Spleen (tissue), 11 donors: ENCODE measurements at regions not wholly inside any gene's neighbourhood (a gene's known extent, or its start where the extent isn't known, plus 50 kb on each side); places are given as distances from the start of the nearest gene placed in this dataset.

ENCODE experiments used
- DNase-seq: peaks from one replicate; pipeline ENCODE4 v3.0.0-alpha.2; 2020
- H3K27ac ChIP-seq, 8 donors: fragments of 200-600 bp; sonication (generic) in 7 of 8; 1 replicate in 4 of 8; 2 replicates in 4 of 8; pipeline versions ENCODE4 v1.5.0 to v1.8.0; 2016 to 2021; ENCODE audit warnings: inconsistent platforms in 4 of 8, mild to moderate bottlenecking in 4 of 8, moderate library complexity in 1 of 8
- H3K27me3 ChIP-seq, 7 donors: fragments of 200-600 bp; sonication (generic) in 6 of 7; replicated peaks in 1 of 7; 1 replicate in 4 of 7; 2 replicates in 3 of 7; pipeline versions ENCODE4 v1.5.0 to v1.8.0; 2016 to 2021; ENCODE audit warnings: inconsistent platforms in 3 of 7, mild to moderate bottlenecking in 1 of 7
- H3K36me3 ChIP-seq, 6 donors: fragments of 200-600 bp; sonication (generic) in 5 of 6; 1 replicate in 4 of 6; 2 replicates in 2 of 6; pipeline versions ENCODE4 v1.5.0 to v1.8.0; 2016 to 2021; ENCODE audit warnings: inconsistent platforms in 2 of 6
- H3K4me1 ChIP-seq, 6 donors: fragments of 200-600 bp; sonication (generic) in 5 of 6; 1 replicate in 3 of 6; 2 replicates in 3 of 6; pipeline versions ENCODE4 v1.5.0 to v1.8.0; 2016 to 2021; ENCODE audit warnings: inconsistent platforms in 3 of 6
- H3K4me3 ChIP-seq, 8 donors: fragments of 200-600 bp; sonication (generic) in 7 of 8; 1 replicate in 4 of 8; 2 replicates in 4 of 8; pipeline versions ENCODE4 v1.5.0 to v1.8.0; 2016 to 2021; ENCODE audit warnings: inconsistent platforms in 4 of 8, mild to moderate bottlenecking in 4 of 8, moderate library complexity in 2 of 8
- H3K9me3 ChIP-seq, 8 donors: fragments of 200-600 bp; sonication (generic) in 7 of 8; 1 replicate in 4 of 8; 2 replicates in 4 of 8; pipeline versions ENCODE4 v1.5.0 to v1.8.0; 2016 to 2021; ENCODE audit warnings: inconsistent platforms in 4 of 8
- CTCF ChIP-seq, 11 experiments: fragments of 200-600 bp in 7 of 11; fragments of 450-650 bp in 4 of 11; sonication (generic) in 4 of 11; IDR thresholded peaks in 8 of 11; conservative IDR thresholded peaks in 3 of 11; 1 replicate in 7 of 11; 2 replicates in 4 of 11; pipeline versions ENCODE4 v1.4.0 to v1.8.0; 2016 to 2021; ENCODE audit warnings: antibody characterized with exemption in 11 of 11, inconsistent platforms in 4 of 11, mild to moderate bottlenecking in 1 of 11
- POLR2A ChIP-seq, 3 donors: fragments of 450-650 bp; IDR thresholded peaks; one replicate each; pipeline ENCODE4 v1.5.1; 2017; ENCODE audit warnings: antibody characterized with exemption in 3 of 3, mild to moderate bottlenecking in 1 of 3
- POLR2AphosphoS5 ChIP-seq, 3 donors: sonication (generic); formaldehyde crosslinking; IDR thresholded peaks; one replicate each; pipeline ENCODE4 v1.5.1; 2017; ENCODE audit warnings: antibody characterized with exemption in 3 of 3
- WGBS, 5 donors: extraction: QIAGEN DNeasy Blood & Tissue Kit in 3 of 5; methylation state at CpG; one replicate each; pipeline versions ENCODE4 v1.1.5 to v1.1.7; 2013 to 2018; 5-methylcytosine and 5-hydroxymethylcytosine counted together
- intact Hi-C: fragments of 100-400 bp; cut with DNase I; formaldehyde crosslinking; loops from one replicate; pipeline ENCODE4 v1.15.0; 2023; ENCODE audit warnings: low total_unique reads
- donor health status: healthy with polysubstance abuse.
- donor health status: DM: no; HTN: no; CAD: no; lungs with moderate emphysema.
- donor health status: DM: no; HTN: no; CAD: no.
- donor health status: Bipolar disorder and iron deficiency.
- donor health status: healthy.
- donor health status: DM: no; HTN: no; CAD: no.
- donor health status: DM: yes; HTN: yes; CAD: no.

- H3K4me1 ChIP-seq = no peaks in the 10 kb centered on the region
- peaks cover 0 to 31% (median 9%) of the 10 kb centered on the region in 8 donors for H3K9me3 ChIP-seq
- intact Hi-C loops = no loop called here
- TF ChIP-seq POLR2A (IDR thresholded peaks at IDR 0.05) (no peak), CTCF (IDR thresholded peaks at IDR 0.05 in 8 of 11, conservative IDR thresholded peaks at IDR 0.05 in 3 of 11) (no peak), POLR2AphosphoS5 (IDR thresholded peaks at IDR 0.05) (no peak)
- H3K27ac ChIP-seq = no peak overlapping the region
- WGBS, 5 donors = 70 to 78% (median 71%) methylated on average over 2 of the region's 2 CpGs
- H3K36me3 ChIP-seq = no peaks in the 10 kb centered on the region
- H3K4me3 ChIP-seq = no peak overlapping the region
- DNase-seq = no peak
- H3K27me3 ChIP-seq = no peaks in the 10 kb centered on the region
These were observed 377.0 kb upstream of the LRRC4C start for GRCh38 chr11:41836431-41836830.

GRCh38 chr11:41842673-41843072 is 383.2 kb upstream of the LRRC4C start:
- Histone ChIP-seq H3K4me1 (no peaks in the 10 kb centered on the region), H3K4me3 (no peak overlapping the region), H3K27ac (no peak overlapping the region), H3K27me3 (no peaks in the 10 kb centered on the region), H3K9me3 (peaks cover 0 to 57% (median 28%) of the 10 kb centered on the region in 8 donors), H3K36me3 (no peaks in the 10 kb centered on the region)
- no peak for DNase-seq
- intact Hi-C loops = no loop called here
- WGBS, 5 donors = 67 to 89% (median 81%) methylated on average over 8 of the region's 8 CpGs
- TF ChIP-seq CTCF (IDR thresholded peaks at IDR 0.05 in 8 of 11, conservative IDR thresholded peaks at IDR 0.05 in 3 of 11) (no peak), POLR2A (IDR thresholded peaks at IDR 0.05) (no peak), POLR2AphosphoS5 (IDR thresholded peaks at IDR 0.05) (no peak)

GRCh38 chr11:41845066-41845465 is 385.6 kb upstream of the LRRC4C start:
- Histone ChIP-seq H3K4me3 (no peak overlapping the region), H3K27me3 (no peaks in the 10 kb centered on the region), H3K36me3 (no peaks in the 10 kb centered on the region), H3K27ac (no peak overlapping the region), H3K4me1 (no peaks in the 10 kb centered on the region), H3K9me3 (peaks cover 0 to 46% (median 27%) of the 10 kb centered on the region in 8 donors)
- TF ChIP-seq POLR2A (IDR thresholded peaks at IDR 0.05) (no peak), CTCF (IDR thresholded peaks at IDR 0.05 in 8 of 11, conservative IDR thresholded peaks at IDR 0.05 in 3 of 11) (no peak), POLR2AphosphoS5 (IDR thresholded peaks at IDR 0.05) (no peak)
- intact Hi-C loops = no loop called here
- 64 to 72% (median 70%) methylated on average over 3 of the region's 3 CpGs for WGBS, 5 donors
- no peak for DNase-seq

GRCh38 chr11:41848349-41848748 is 388.9 kb upstream of the LRRC4C start:
- H3K27ac ChIP-seq = no peak overlapping the region
- H3K36me3 ChIP-seq = no peaks in the 10 kb centered on the region
- intact Hi-C loops = no loop called here
- DNase-seq = no peak
- no peak overlapping the region for H3K4me3 ChIP-seq
- 21 to 50% (median 46%) methylated on average over 3 of the region's 3 CpGs for WGBS, 5 donors
- H3K9me3 ChIP-seq = peaks cover 0 to 18% (median 4%) of the 10 kb centered on the region in 8 donors
- H3K27me3 ChIP-seq = no peaks in the 10 kb centered on the region
- H3K4me1 ChIP-seq = no peaks in the 10 kb centered on the region
- TF ChIP-seq POLR2AphosphoS5 (IDR thresholded peaks at IDR 0.05) = no peak
- no peak for TF ChIP-seq POLR2A (IDR thresholded peaks at IDR 0.05)
- peak in 1 of 11 experiments; percentile 5 for TF ChIP-seq CTCF (IDR thresholded peaks at IDR 0.05 in 8 of 11, conservative IDR thresholded peaks at IDR 0.05 in 3 of 11)
